HepG2 (cell line): ENCODE measurements at regions not wholly inside any gene's neighbourhood (a gene's known extent, or its start where the extent isn't known, plus 50 kb on each side); places are given as distances from the start of the nearest gene placed in this dataset.

Experiments used
- ATF7 ChIP-seq, 2 experiments: fragments of 450-650 bp in 1 of 2; sonication (generic) in 1 of 2; formaldehyde crosslinking in 1 of 2; IDR thresholded peaks; 2 replicates each; pipeline versions ENCODE4 v1.4.0 to v1.6.1; 2016 to 2020; ENCODE audit warnings: antibody characterized with exemption in 1 of 2, mild to moderate bottlenecking in 1 of 2, missing genetic modification reagents in 1 of 2
- NFATC3 ChIP-seq: sonication (generic); formaldehyde crosslinking; IDR thresholded peaks from 2 replicates; pipeline ENCODE4 v1.5.1; 2020; ENCODE audit warnings: mild to moderate bottlenecking, missing genetic modification reagents
- POLR2AphosphoS5 ChIP-seq: IDR thresholded peaks from 2 replicates; pipeline ENCODE4 v1.6.1; 2012; ENCODE audit warnings: low read depth, low read length
- RBAK ChIP-seq: sonication (generic); formaldehyde crosslinking; IDR thresholded peaks from 2 replicates; pipeline ENCODE4 v1.5.1; 2020; ENCODE audit warnings: mild to moderate bottlenecking, missing genetic modification reagents
- ZNF44 ChIP-seq: sonication (generic); formaldehyde crosslinking; IDR thresholded peaks from 2 replicates; pipeline ENCODE4 v1.5.1; 2020; ENCODE audit warnings: mild to moderate bottlenecking, missing genetic modification reagents
- ZNF720 ChIP-seq: sonication (generic); formaldehyde crosslinking; IDR thresholded peaks from 2 replicates; pipeline ENCODE4 v1.4.0; 2020; ENCODE audit warnings: missing genetic modification reagents

DNA sequence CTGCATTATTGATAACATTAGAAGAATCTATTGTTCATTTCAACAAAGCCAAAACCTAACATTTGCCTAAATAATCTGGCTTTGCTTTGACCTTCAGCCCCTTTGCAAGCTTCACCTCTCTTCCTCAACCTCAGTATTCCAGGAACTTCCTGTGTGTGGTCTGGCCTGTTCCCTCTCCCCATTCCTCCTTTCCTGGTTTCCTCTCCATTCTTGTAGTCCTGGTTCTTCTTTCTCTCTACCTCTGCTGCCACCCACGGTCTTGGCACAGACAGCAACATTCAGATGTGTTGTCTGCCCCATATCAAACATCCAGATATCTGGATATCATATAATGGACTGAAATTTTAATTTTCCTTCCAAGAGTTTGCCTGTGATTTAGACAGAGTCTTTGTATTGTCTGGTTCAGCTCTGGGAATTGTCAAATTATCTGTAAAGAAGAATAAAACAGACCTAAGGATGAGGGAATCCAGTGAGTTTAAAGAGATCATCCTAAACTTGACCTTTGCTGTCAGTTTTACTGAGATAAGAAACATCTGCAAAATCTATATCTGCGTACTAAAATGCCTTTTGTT, 148.1 kb upstream of the KCTD3 start:
- TF ChIP-seq ZNF720 (CRISPR knock-in tag) (no peak), NFATC3 (CRISPR knock-in tag) (no peak), ATF7 (IDR thresholded peaks at IDR 0.05) (no peak), ATF7 (CRISPR knock-in tag; IDR thresholded peaks at IDR 0.05) (no peak), POLR2AphosphoS5 (no peak), ZNF44 (CRISPR knock-in tag) (no peak), RBAK (CRISPR knock-in tag) (no peak)
